ENCODE measurements at regions not wholly inside any gene's neighbourhood (a gene's known extent, or its start where the extent isn't known, plus 50 kb on each side); places are given as distances from the start of the nearest gene placed in this dataset.

DNA sequence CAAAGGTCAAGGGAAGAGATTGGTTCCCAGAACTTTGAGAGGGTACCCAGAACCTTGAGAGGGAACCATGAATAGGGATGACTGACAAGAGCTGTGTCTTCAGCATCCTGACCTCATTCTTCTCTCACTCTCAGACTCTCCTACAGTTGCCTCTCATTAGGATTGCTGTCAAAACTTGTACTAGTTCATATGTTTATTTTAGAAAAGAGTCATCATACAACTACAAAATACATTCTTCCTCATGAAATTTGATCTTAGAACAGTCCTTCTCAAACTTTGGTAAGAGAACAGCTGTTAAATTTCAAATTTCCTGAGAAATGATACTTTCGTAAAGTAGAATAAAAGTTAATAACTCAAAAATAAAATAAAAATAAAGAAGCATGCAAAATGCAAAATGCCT lies 161.4 kb upstream of the ZRANB2 start:
- H3K36me3 Mint-ChIP-seq, result no peaks in the 10 kb centered on the region
- no peaks in the 10 kb centered on the region for H3K4me1 ChIP-seq (ENCODE audit: control insufficient read depth in 1 of 2, extremely low read depth in 1 of 2, insufficient read depth in 2 of 2, low read length in 2 of 2)
- DNase-seq (no peak), ATAC-seq (replicated peaks in 1 of 4) (no peak)
- no peaks in the 10 kb centered on the region for H3K27me3 Mint-ChIP-seq
- H3K4me3 ChIP-seq (ENCODE audit: control insufficient read depth in 1 of 2, extremely low read depth in 1 of 2, low read length in 1 of 2), result no peak overlapping the region
- ChIA-PET POLR2A (no interaction called here), CTCF (no interaction called here)
- no peak overlapping the region for H3K27ac Mint-ChIP-seq
- H3K9me3 Mint-ChIP-seq, result peaks cover 0 to 4% (median 0%) of the 10 kb centered on the region in 3 donors
- no peak overlapping the region for H3K4me3 Mint-ChIP-seq
- H3K9me3 ChIP-seq, result no peaks in the 10 kb centered on the region
- no peak overlapping the region for H3K27ac ChIP-seq (ENCODE audit: low read length)
- no peaks in the 10 kb centered on the region for H3K27me3 ChIP-seq (replicated peaks in 1 of 2; ENCODE audit: control insufficient read depth in 2 of 2, extremely low read depth in 1 of 2, insufficient read depth in 2 of 2, low read length in 1 of 2)
- H3K36me3 ChIP-seq (ENCODE audit: control insufficient read depth in 2 of 2, extremely low read depth in 1 of 2, insufficient read depth in 1 of 2, low read length in 1 of 2), result no peaks in the 10 kb centered on the region
- no peaks in the 10 kb centered on the region for H3K4me1 Mint-ChIP-seq
- WGBS (ENCODE audit: insufficient coverage), result no CpG with 5 or more reads among the region's 1 CpG

DNA sequence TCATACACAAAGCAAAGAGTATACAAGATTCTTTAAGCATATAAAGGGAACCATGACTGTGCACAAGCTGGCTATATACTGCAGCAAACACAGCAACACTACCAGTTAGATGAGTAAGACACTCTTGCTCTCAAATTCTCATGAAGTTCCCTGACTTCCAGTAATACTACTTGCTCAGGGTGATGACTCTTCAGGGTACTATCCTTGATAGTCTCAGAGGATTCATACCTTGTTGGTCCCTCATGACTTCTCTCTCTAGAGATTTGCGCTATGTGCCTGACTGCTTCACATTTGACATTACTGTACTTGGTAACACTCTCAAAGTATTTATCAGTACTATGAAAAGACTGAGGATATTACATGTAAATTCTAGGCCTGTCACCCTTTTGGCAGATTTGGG lies 159.8 kb upstream of the ZRANB2 start:
- ChIA-PET CTCF (no interaction called here), POLR2A (no interaction called here)
- H3K27me3 ChIP-seq (replicated peaks in 1 of 2; ENCODE audit: control insufficient read depth in 2 of 2, extremely low read depth in 1 of 2, insufficient read depth in 2 of 2, low read length in 1 of 2), result no peaks in the 10 kb centered on the region
- DNase-seq (no peak), ATAC-seq (replicated peaks in 1 of 4) (no peak)
- no peak overlapping the region for H3K27ac ChIP-seq (ENCODE audit: low read length)
- Mint-ChIP-seq H3K4me3 (no peak overlapping the region), H3K27me3 (no peaks in the 10 kb centered on the region), H3K36me3 (no peaks in the 10 kb centered on the region), H3K9me3 (no peaks in the 10 kb centered on the region), H3K27ac (no peak overlapping the region), H3K4me1 (no peaks in the 10 kb centered on the region)
- H3K9me3 ChIP-seq, result no peaks in the 10 kb centered on the region
- no peaks in the 10 kb centered on the region for H3K4me1 ChIP-seq (ENCODE audit: control insufficient read depth in 1 of 2, extremely low read depth in 1 of 2, insufficient read depth in 2 of 2, low read length in 2 of 2)
- no peaks in the 10 kb centered on the region for H3K36me3 ChIP-seq (ENCODE audit: control insufficient read depth in 2 of 2, extremely low read depth in 1 of 2, insufficient read depth in 1 of 2, low read length in 1 of 2)
- WGBS (ENCODE audit: insufficient coverage), result no CpG with 5 or more reads among the region's 1 CpG
- no peak overlapping the region for H3K4me3 ChIP-seq (ENCODE audit: control insufficient read depth in 1 of 2, extremely low read depth in 1 of 2, low read length in 1 of 2)

DNA sequence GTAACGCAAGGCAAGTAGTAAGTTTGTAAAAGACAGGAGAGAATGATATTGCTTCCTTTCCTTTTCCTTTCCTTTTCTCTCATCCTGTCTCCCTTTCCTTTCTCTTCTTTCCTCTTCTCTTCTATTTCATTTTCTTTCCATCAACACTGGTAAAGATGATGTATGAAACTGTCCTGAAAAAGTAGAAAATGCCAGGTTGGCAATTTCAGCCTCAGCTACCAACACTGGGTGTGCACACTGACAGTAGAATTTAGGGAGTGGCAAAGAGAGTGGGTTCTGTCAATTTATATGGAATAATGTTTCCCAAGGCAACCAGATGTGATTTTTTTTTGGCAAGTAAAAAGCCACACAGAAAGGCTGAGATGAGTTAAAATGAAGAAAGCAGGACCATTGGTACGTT lies 155.7 kb upstream of the ZRANB2 start:
- no peaks in the 10 kb centered on the region for H3K36me3 ChIP-seq (ENCODE audit: control insufficient read depth in 2 of 2, extremely low read depth in 1 of 2, insufficient read depth in 1 of 2, low read length in 1 of 2)
- POLR2A ChIA-PET, result no interaction called here
- CTCF ChIA-PET, result no interaction called here
- H3K36me3 Mint-ChIP-seq, result no peaks in the 10 kb centered on the region
- no peaks in the 10 kb centered on the region for H3K9me3 ChIP-seq
- no peaks in the 10 kb centered on the region for H3K4me1 ChIP-seq (ENCODE audit: control insufficient read depth in 1 of 2, extremely low read depth in 1 of 2, insufficient read depth in 2 of 2, low read length in 2 of 2)
- no peak overlapping the region for H3K4me3 Mint-ChIP-seq
- no peak overlapping the region for H3K27ac Mint-ChIP-seq
- ATAC-seq (replicated peaks in 1 of 4), result no peak
- H3K27me3 Mint-ChIP-seq, result no peaks in the 10 kb centered on the region
- no peaks in the 10 kb centered on the region for H3K27me3 ChIP-seq (replicated peaks in 1 of 2; ENCODE audit: control insufficient read depth in 2 of 2, extremely low read depth in 1 of 2, insufficient read depth in 2 of 2, low read length in 1 of 2)
- H3K9me3 Mint-ChIP-seq, result peaks cover 0 to 6% (median 3%) of the 10 kb centered on the region in 3 donors
- H3K4me1 Mint-ChIP-seq, result no peaks in the 10 kb centered on the region
- H3K4me3 ChIP-seq (ENCODE audit: control insufficient read depth in 1 of 2, extremely low read depth in 1 of 2, low read length in 1 of 2), result no peak overlapping the region
- no peak overlapping the region for H3K27ac ChIP-seq (ENCODE audit: low read length)
- no CpG with 5 or more reads among the region's 2 CpGs for WGBS (ENCODE audit: insufficient coverage)
- no peak for DNase-seq

GRCh38 chr1:71233645-71234044 lies 152.8 kb upstream of the ZRANB2 start:
- H3K4me3 Mint-ChIP-seq, result no peak overlapping the region
- WGBS (ENCODE audit: insufficient coverage), result 86% methylated on average over 1 of the region's 1 CpG
- POLR2A ChIA-PET, result no interaction called here
- CTCF ChIA-PET, result no interaction called here
- Histone ChIP-seq H3K4me3 (ENCODE audit: control insufficient read depth in 1 of 2, extremely low read depth in 1 of 2, low read length in 1 of 2) (no peak overlapping the region), H3K27ac (ENCODE audit: low read length) (no peak overlapping the region), H3K36me3 (ENCODE audit: control insufficient read depth in 2 of 2, extremely low read depth in 1 of 2, insufficient read depth in 1 of 2, low read length in 1 of 2) (no peaks in the 10 kb centered on the region), H3K27me3 (replicated peaks in 1 of 2; ENCODE audit: control insufficient read depth in 2 of 2, extremely low read depth in 1 of 2, insufficient read depth in 2 of 2, low read length in 1 of 2) (no peaks in the 10 kb centered on the region), H3K9me3 (no peaks in the 10 kb centered on the region), H3K4me1 (ENCODE audit: control insufficient read depth in 1 of 2, extremely low read depth in 1 of 2, insufficient read depth in 2 of 2, low read length in 2 of 2) (no peaks in the 10 kb centered on the region)
- no peaks in the 10 kb centered on the region for H3K4me1 Mint-ChIP-seq
- H3K36me3 Mint-ChIP-seq, result no peaks in the 10 kb centered on the region
- DNase-seq (no peak), ATAC-seq (replicated peaks in 1 of 4) (no peak)
- no peak overlapping the region for H3K27ac Mint-ChIP-seq
- H3K9me3 Mint-ChIP-seq, result peaks cover 6 to 12% (median 6%) of the 10 kb centered on the region in 3 donors
- no peaks in the 10 kb centered on the region for H3K27me3 Mint-ChIP-seq

DNA sequence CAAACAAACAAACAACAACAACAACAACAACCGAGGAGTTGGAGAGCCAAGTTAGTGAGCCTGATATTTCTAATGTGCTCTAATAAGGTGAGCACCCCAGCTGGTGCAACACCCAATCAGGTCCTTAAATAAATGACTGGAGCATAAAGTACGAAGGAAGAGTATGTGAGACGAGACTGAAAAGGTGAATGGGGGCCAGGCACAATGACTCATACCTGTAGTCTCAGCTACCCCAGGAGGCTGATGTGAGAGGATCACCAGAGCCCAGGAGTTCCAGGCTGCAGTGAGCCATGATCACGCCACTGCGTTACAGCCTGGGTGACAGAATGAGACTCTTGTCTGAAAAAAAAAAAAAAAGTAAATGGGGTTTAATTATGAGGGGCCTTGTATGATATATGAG lies 152.0 kb upstream of the ZRANB2 start:
- Histone ChIP-seq H3K27me3 (replicated peaks in 1 of 2; ENCODE audit: control insufficient read depth in 2 of 2, extremely low read depth in 1 of 2, insufficient read depth in 2 of 2, low read length in 1 of 2) (no peaks in the 10 kb centered on the region), H3K27ac (ENCODE audit: low read length) (no peak overlapping the region), H3K4me1 (ENCODE audit: control insufficient read depth in 1 of 2, extremely low read depth in 1 of 2, insufficient read depth in 2 of 2, low read length in 2 of 2) (no peaks in the 10 kb centered on the region), H3K36me3 (ENCODE audit: control insufficient read depth in 2 of 2, extremely low read depth in 1 of 2, insufficient read depth in 1 of 2, low read length in 1 of 2) (no peaks in the 10 kb centered on the region), H3K9me3 (no peaks in the 10 kb centered on the region), H3K4me3 (ENCODE audit: control insufficient read depth in 1 of 2, extremely low read depth in 1 of 2, low read length in 1 of 2) (no peak overlapping the region)
- 80% methylated on average over 3 of the region's 5 CpGs for WGBS (ENCODE audit: insufficient coverage)
- no peaks in the 10 kb centered on the region for H3K27me3 Mint-ChIP-seq
- POLR2A ChIA-PET, result no interaction called here
- peaks cover 6 to 18% (median 6%) of the 10 kb centered on the region in 3 donors for H3K9me3 Mint-ChIP-seq
- no peak for ATAC-seq (replicated peaks in 1 of 4)
- no peak for DNase-seq
- H3K4me3 Mint-ChIP-seq, result no peak overlapping the region
- H3K4me1 Mint-ChIP-seq, result no peaks in the 10 kb centered on the region
- CTCF ChIA-PET, result no interaction called here
- no peaks in the 10 kb centered on the region for H3K36me3 Mint-ChIP-seq
- H3K27ac Mint-ChIP-seq, result no peak overlapping the region

GRCh38 chr1:71232166-71232763 lies 151.4 kb upstream of the ZRANB2 start:
- CTCF ChIA-PET, result no interaction called here
- POLR2A ChIA-PET, result no interaction called here
- Histone ChIP-seq H3K4me3 (ENCODE audit: control insufficient read depth in 1 of 2, extremely low read depth in 1 of 2, low read length in 1 of 2) (no peak overlapping the region), H3K4me1 (ENCODE audit: control insufficient read depth in 1 of 2, extremely low read depth in 1 of 2, insufficient read depth in 2 of 2, low read length in 2 of 2) (no peaks in the 10 kb centered on the region), H3K9me3 (no peaks in the 10 kb centered on the region), H3K27ac (ENCODE audit: low read length) (no peak overlapping the region), H3K36me3 (ENCODE audit: control insufficient read depth in 2 of 2, extremely low read depth in 1 of 2, insufficient read depth in 1 of 2, low read length in 1 of 2) (no peaks in the 10 kb centered on the region), H3K27me3 (replicated peaks in 1 of 2; ENCODE audit: control insufficient read depth in 2 of 2, extremely low read depth in 1 of 2, insufficient read depth in 2 of 2, low read length in 1 of 2) (no peaks in the 10 kb centered on the region)
- no peaks in the 10 kb centered on the region for H3K4me1 Mint-ChIP-seq
- no peak overlapping the region for H3K27ac Mint-ChIP-seq
- no peak for ATAC-seq (replicated peaks in 1 of 4)
- no peaks in the 10 kb centered on the region for H3K27me3 Mint-ChIP-seq
- DNase-seq, result no peak
- H3K9me3 Mint-ChIP-seq, result peaks cover 6 to 19% (median 7%) of the 10 kb centered on the region in 3 donors
- no peak overlapping the region for H3K4me3 Mint-ChIP-seq
- 90% methylated on average over 5 of the region's 12 CpGs for WGBS (ENCODE audit: insufficient coverage)
- H3K36me3 Mint-ChIP-seq, result no peaks in the 10 kb centered on the region

GRCh38 chr1:71231751-71232150 lies 150.9 kb upstream of the ZRANB2 start:
- no peaks in the 10 kb centered on the region for H3K36me3 ChIP-seq (ENCODE audit: control insufficient read depth in 2 of 2, extremely low read depth in 1 of 2, insufficient read depth in 1 of 2, low read length in 1 of 2)
- Mint-ChIP-seq H3K27me3 (no peaks in the 10 kb centered on the region), H3K4me1 (no peaks in the 10 kb centered on the region), H3K4me3 (no peak overlapping the region), H3K27ac (no peak overlapping the region), H3K9me3 (peaks cover 7 to 25% (median 10%) of the 10 kb centered on the region in 3 donors), H3K36me3 (no peaks in the 10 kb centered on the region)
- no peak overlapping the region for H3K4me3 ChIP-seq (ENCODE audit: control insufficient read depth in 1 of 2, extremely low read depth in 1 of 2, low read length in 1 of 2)
- ChIA-PET POLR2A (no interaction called here), CTCF (no interaction called here)
- no CpG with 5 or more reads among the region's 1 CpG for WGBS (ENCODE audit: insufficient coverage)
- DNase-seq (no peak), ATAC-seq (replicated peaks in 1 of 4) (no peak)
- no peaks in the 10 kb centered on the region for H3K4me1 ChIP-seq (ENCODE audit: control insufficient read depth in 1 of 2, extremely low read depth in 1 of 2, insufficient read depth in 2 of 2, low read length in 2 of 2)
- H3K27ac ChIP-seq (ENCODE audit: low read length), result no peak overlapping the region
- no peaks in the 10 kb centered on the region for H3K27me3 ChIP-seq (replicated peaks in 1 of 2; ENCODE audit: control insufficient read depth in 2 of 2, extremely low read depth in 1 of 2, insufficient read depth in 2 of 2, low read length in 1 of 2)
- no peaks in the 10 kb centered on the region for H3K9me3 ChIP-seq

All from T-cell (primary cell).